Fibroblast of pulmonary artery (primary cell): ENCODE measurements at regions not wholly inside any gene's neighbourhood (a gene's known extent, or its start where the extent isn't known, plus 50 kb on each side); places are given as distances from the start of the nearest gene placed in this dataset.

Experiments used
- DNase-seq: peaks from one replicate; pipeline ENCODE4 v3.0.0-alpha.2; 2010; ENCODE audit warnings: low read depth
- H3K4me3 ChIP-seq: replicated peaks from 2 replicates; pipeline ENCODE4 v1.5.1; 2011; ENCODE audit warnings: low read depth, mild to moderate bottlenecking, control low read depth, low read length, moderate library complexity
- CTCF ChIP-seq: IDR thresholded peaks from 2 replicates; pipeline ENCODE4 v1.5.1; 2011; ENCODE audit warnings: mild to moderate bottlenecking, control low read depth, low read length, inconsistent platforms; ENCODE audit errors: missing control alignments

- DNase-seq: no peak
Observed at GRCh38 chr1:214971071-214971470, 111.5 kb upstream of the KCNK2 start.

GRCh38 chr1:214974002-214974401, 108.5 kb upstream of the KCNK2 start:
- no peak for DNase-seq
- TF ChIP-seq CTCF: no peak
- no peak overlapping the region for H3K4me3 ChIP-seq

More at GRCh38 chr1:214971071-214971470, 111.5 kb upstream of the KCNK2 start:
- no peak for TF ChIP-seq CTCF
- H3K4me3 ChIP-seq: no peak overlapping the region

- no peak for TF ChIP-seq CTCF
- H3K4me3 ChIP-seq: no peak overlapping the region
- no peak for DNase-seq
Observed at GRCh38 chr1:214976665-214977064, 105.9 kb upstream of the KCNK2 start.

- DNase-seq: no peak
- no peak overlapping the region for H3K4me3 ChIP-seq
- no peak for TF ChIP-seq CTCF
Observed at GRCh38 chr1:214977110-214977509, 105.4 kb upstream of the KCNK2 start.

- no peak for TF ChIP-seq CTCF
- no peak for DNase-seq
- no peak overlapping the region for H3K4me3 ChIP-seq
Observed at GRCh38 chr1:214977700-214978374, 104.7 kb upstream of the KCNK2 start.

GRCh38 chr1:214979191-214979590, 103.3 kb upstream of the KCNK2 start:
- DNase-seq: no peak
- H3K4me3 ChIP-seq: no peak overlapping the region
- TF ChIP-seq CTCF: no peak

GRCh38 chr1:214980921-214981320, 101.6 kb upstream of the KCNK2 start:
- TF ChIP-seq CTCF: no peak
- H3K4me3 ChIP-seq: no peak overlapping the region
- DNase-seq: no peak
